Activated CD8-positive, alpha-beta T cell treated with anti-CD3 and anti-CD28 coated beads for 36 hours (primary cell): ENCODE measurements at regions not wholly inside any gene's neighbourhood (a gene's known extent, or its start where the extent isn't known, plus 50 kb on each side); places are given as distances from the start of the nearest gene placed in this dataset.

Source experiments
- ATAC-seq: fragments of 200-7000 bp; cut with Tn5 transposase; one replicate; pipeline ENCODE4 v1.10.0; 2021; ENCODE audit warnings: mild to moderate bottlenecking, moderate library complexity
- CTCF ChIA-PET: fragments of 350-600 bp; sonication (Branson Sonifier 250); formaldehyde crosslinking; loops from one replicate; lab custom pipeline; 2021; ENCODE audit warnings: antibody characterized with exemption; lab: Charles Lee
- POLR2A ChIA-PET: fragments of 350-600 bp; sonication (Branson Sonifier 250); formaldehyde crosslinking; loops from one replicate; lab custom pipeline; 2021; ENCODE audit warnings: antibody characterized with exemption; lab: Charles Lee
- DNase-seq: peaks from one replicate; pipeline ENCODE4 v3.0.0-alpha.2; 2020
- H3K27ac Mint-ChIP-seq: one replicate; pipeline ENCODE4 v1.8.0; 2021; ENCODE audit warnings: mild to moderate bottlenecking, mixed read lengths
- H3K27me3 Mint-ChIP-seq: one replicate; pipeline ENCODE4 v1.8.0; 2021; ENCODE audit warnings: mixed read lengths
- H3K36me3 Mint-ChIP-seq: one replicate; pipeline ENCODE4 v1.8.0; 2021; ENCODE audit warnings: low read depth, mixed read lengths
- H3K4me1 Mint-ChIP-seq: one replicate; pipeline ENCODE4 v1.8.0; 2021; ENCODE audit warnings: low read depth, mixed read lengths
- H3K4me3 Mint-ChIP-seq: one replicate; pipeline ENCODE4 v1.8.0; 2021; ENCODE audit warnings: mild to moderate bottlenecking, moderate library complexity, mixed read lengths
- H3K9me3 Mint-ChIP-seq: one replicate; pipeline ENCODE4 v1.8.0; 2021; ENCODE audit warnings: mixed read lengths
- CTCF ChIP-seq: fragments of 200-600 bp; IDR thresholded peaks from one replicate; pipeline ENCODE4 v1.8.0; 2022; ENCODE audit warnings: antibody characterized with exemption, mild to moderate bottlenecking
- intact Hi-C: fragments of 100-400 bp; cut with micrococcal nuclease; formaldehyde crosslinking; loops from one replicate; pipeline ENCODE4 v1.10.0; 2022

- Mint-ChIP-seq H3K4me1 (no peaks in the 10 kb centered on the region), H3K27ac (no peak overlapping the region), H3K9me3 (no peaks in the 10 kb centered on the region), H3K27me3 (no peaks in the 10 kb centered on the region), H3K36me3 (no peaks in the 10 kb centered on the region), H3K4me3 (no peak overlapping the region)
- CTCF ChIA-PET: no interaction called here
- intact Hi-C loops: no loop called here
- POLR2A ChIA-PET: no interaction called here
- no peak for DNase-seq
- TF ChIP-seq CTCF: no peak
- ATAC-seq: no peak
Observed at GRCh38 chr4:123890889-123891288, 494.3 kb downstream of the SPRY1 start.

- Mint-ChIP-seq H3K9me3 (no peaks in the 10 kb centered on the region), H3K27me3 (no peaks in the 10 kb centered on the region), H3K4me1 (no peaks in the 10 kb centered on the region), H3K4me3 (no peak overlapping the region), H3K27ac (no peak overlapping the region), H3K36me3 (no peaks in the 10 kb centered on the region)
- TF ChIP-seq CTCF: no peak
- ChIA-PET POLR2A (no interaction called here), CTCF (no interaction called here)
- no peak for DNase-seq
- intact Hi-C loops: no loop called here
- ATAC-seq: no peak
Observed at GRCh38 chr4:123891881-123892280, 495.3 kb downstream of the SPRY1 start.

GRCh38 chr4:123892368-123892976, 495.9 kb downstream of the SPRY1 start:
- no peaks in the 10 kb centered on the region for H3K27me3 Mint-ChIP-seq
- H3K4me3 Mint-ChIP-seq: no peak overlapping the region
- intact Hi-C loops: no loop called here
- no peak for TF ChIP-seq CTCF
- no peaks in the 10 kb centered on the region for H3K9me3 Mint-ChIP-seq
- H3K36me3 Mint-ChIP-seq: no peaks in the 10 kb centered on the region
- no peak overlapping the region for H3K27ac Mint-ChIP-seq
- ATAC-seq (no peak), DNase-seq (no peak)
- no peaks in the 10 kb centered on the region for H3K4me1 Mint-ChIP-seq
- POLR2A ChIA-PET: no interaction called here
- CTCF ChIA-PET: no interaction called here

GRCh38 chr4:123893011-123893981, 496.7 kb downstream of the SPRY1 start:
- Mint-ChIP-seq H3K36me3 (no peaks in the 10 kb centered on the region), H3K4me1 (no peaks in the 10 kb centered on the region), H3K9me3 (no peaks in the 10 kb centered on the region), H3K4me3 (no peak overlapping the region), H3K27me3 (no peaks in the 10 kb centered on the region), H3K27ac (no peak overlapping the region)
- ChIA-PET POLR2A (no interaction called here), CTCF (no interaction called here)
- intact Hi-C loops: no loop called here
- TF ChIP-seq CTCF: no peak
- ATAC-seq (no peak), DNase-seq (no peak)
